ENCODE measurements at regions not wholly inside any gene's neighbourhood (a gene's known extent, or its start where the extent isn't known, plus 50 kb on each side); places are given as distances from the start of the nearest gene placed in this dataset.

DNA sequence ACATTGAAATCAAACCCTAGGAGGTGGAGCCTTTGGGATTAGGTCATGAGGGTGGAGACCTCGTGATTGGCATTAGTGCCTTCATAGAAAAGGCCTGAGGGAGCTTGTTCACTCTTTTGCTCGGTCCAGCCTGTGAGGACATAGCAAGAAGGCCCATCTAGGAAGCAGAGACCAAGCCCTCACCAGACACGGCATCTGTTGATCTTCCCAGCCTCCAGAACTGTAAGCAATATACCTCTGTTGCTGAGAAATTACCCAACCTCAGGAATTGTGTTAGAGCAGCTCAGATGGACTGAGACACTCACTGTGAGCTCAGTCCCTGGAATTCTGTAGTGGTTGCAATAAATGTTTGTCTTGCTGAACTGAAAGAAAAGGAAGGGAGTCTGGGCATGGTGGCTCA is 116.2 kb upstream of the MAP1LC3B2 start:
- TF ChIP-seq, protein P1, sequence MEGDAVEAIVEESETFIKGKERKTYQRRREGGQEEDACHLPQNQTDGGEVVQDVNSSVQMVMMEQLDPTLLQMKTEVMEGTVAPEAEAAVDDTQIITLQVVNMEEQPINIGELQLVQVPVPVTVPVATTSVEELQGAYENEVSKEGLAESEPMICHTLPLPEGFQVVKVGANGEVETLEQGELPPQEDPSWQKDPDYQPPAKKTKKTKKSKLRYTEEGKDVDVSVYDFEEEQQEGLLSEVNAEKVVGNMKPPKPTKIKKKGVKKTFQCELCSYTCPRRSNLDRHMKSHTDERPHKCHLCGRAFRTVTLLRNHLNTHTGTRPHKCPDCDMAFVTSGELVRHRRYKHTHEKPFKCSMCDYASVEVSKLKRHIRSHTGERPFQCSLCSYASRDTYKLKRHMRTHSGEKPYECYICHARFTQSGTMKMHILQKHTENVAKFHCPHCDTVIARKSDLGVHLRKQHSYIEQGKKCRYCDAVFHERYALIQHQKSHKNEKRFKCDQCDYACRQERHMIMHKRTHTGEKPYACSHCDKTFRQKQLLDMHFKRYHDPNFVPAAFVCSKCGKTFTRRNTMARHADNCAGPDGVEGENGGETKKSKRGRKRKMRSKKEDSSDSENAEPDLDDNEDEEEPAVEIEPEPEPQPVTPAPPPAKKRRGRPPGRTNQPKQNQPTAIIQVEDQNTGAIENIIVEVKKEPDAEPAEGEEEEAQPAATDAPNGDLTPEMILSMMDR (conservative IDR thresholded peaks at IDR 0.05 in 1 of 2, IDR thresholded peaks at IDR 0.05 in 1 of 2; ENCODE audit: low read depth in 1 of 2, low read length in 2 of 2): no peak
- TF ChIP-seq EZH2 (IDR thresholded peaks at IDR 0.05; ENCODE audit: low read length, missing control alignments): no peak

All from fibroblast of lung (primary cell).